ENCODE measurements at regions not wholly inside any gene's neighbourhood (a gene's known extent, or its start where the extent isn't known, plus 50 kb on each side); places are given as distances from the start of the nearest gene placed in this dataset.

DNA sequence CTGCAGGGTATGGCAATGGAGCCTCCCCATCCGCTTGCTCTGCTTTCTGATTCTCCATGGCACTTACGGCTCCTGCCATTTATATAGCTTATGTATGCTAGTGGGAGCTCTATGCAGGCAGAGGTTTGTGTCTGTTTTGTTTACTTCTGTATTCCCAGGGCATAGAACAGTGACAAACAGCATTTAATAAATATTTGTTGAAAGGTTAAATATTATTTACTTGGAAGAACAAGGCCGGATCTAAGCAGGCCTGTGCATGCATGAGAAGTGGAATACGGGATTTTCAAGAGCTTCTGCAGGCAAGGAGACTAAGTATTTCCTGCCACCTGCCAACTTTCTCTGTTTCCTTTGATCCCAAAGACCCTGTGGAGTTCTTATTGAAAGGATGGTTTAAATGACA lies 90.7 kb downstream of the XCL2 start:
- no peak for DNase-seq (ENCODE audit: low spot score in 2 of 2)
- intact Hi-C loops (cut with DNase I; ENCODE audit: low total_unique reads), result no loop called here
- H3K4me3 ChIP-seq (ENCODE audit: low read depth, poor library complexity, severe bottlenecking), result no peak overlapping the region
- TF ChIP-seq POLR2A (IDR thresholded peaks at IDR 0.05), result no peak
- TF ChIP-seq, protein P1, sequence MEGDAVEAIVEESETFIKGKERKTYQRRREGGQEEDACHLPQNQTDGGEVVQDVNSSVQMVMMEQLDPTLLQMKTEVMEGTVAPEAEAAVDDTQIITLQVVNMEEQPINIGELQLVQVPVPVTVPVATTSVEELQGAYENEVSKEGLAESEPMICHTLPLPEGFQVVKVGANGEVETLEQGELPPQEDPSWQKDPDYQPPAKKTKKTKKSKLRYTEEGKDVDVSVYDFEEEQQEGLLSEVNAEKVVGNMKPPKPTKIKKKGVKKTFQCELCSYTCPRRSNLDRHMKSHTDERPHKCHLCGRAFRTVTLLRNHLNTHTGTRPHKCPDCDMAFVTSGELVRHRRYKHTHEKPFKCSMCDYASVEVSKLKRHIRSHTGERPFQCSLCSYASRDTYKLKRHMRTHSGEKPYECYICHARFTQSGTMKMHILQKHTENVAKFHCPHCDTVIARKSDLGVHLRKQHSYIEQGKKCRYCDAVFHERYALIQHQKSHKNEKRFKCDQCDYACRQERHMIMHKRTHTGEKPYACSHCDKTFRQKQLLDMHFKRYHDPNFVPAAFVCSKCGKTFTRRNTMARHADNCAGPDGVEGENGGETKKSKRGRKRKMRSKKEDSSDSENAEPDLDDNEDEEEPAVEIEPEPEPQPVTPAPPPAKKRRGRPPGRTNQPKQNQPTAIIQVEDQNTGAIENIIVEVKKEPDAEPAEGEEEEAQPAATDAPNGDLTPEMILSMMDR (IDR thresholded peaks at IDR 0.05), result no peak
- 76 to 80% methylated on average over 4 of the region's 4 CpGs for WGBS, 2 donors

GRCh38 chr1:168452329-168452728 lies 91.5 kb downstream of the XCL2 start:
- intact Hi-C loops (cut with DNase I; ENCODE audit: low total_unique reads), result no loop called here
- no peak overlapping the region for H3K4me3 ChIP-seq (ENCODE audit: low read depth, poor library complexity, severe bottlenecking)
- TF ChIP-seq, protein P1 (IDR thresholded peaks at IDR 0.05), result no peak
- no peak for TF ChIP-seq POLR2A (IDR thresholded peaks at IDR 0.05)
- 78 to 87% methylated on average over 1 of the region's 1 CpG for WGBS, 2 donors
- DNase-seq (ENCODE audit: low spot score in 2 of 2), result no peak

DNA sequence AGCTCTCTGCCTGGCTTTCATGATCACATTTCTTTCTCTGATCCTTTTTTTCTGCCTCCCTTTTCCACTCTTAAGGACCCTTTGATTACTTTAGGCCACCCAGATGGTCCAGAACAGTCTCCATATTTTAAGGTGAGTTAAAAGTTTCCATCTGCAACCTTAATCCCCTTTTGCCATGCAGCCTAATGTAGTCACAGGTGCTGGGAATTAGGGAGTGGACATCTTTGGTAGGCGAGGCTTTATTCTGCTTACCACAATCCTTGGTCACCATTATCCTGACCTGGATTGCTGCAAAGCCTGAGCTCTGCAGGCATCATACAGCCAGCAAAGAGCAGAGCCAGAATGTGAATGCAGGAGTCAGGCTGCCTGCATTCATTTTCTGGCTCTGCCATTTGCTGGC lies 95.9 kb downstream of the XCL2 start:
- no peak overlapping the region for H3K4me3 ChIP-seq (ENCODE audit: low read depth, poor library complexity, severe bottlenecking)
- intact Hi-C loops (cut with DNase I; ENCODE audit: low total_unique reads), result no loop called here
- no peak for DNase-seq (ENCODE audit: low spot score in 2 of 2)
- TF ChIP-seq, protein P1 (IDR thresholded peaks at IDR 0.05), result no peak
- TF ChIP-seq POLR2A (IDR thresholded peaks at IDR 0.05), result no peak
- WGBS, 2 donors, result 35 to 79% methylated on average over 1 of the region's 1 CpG

DNA sequence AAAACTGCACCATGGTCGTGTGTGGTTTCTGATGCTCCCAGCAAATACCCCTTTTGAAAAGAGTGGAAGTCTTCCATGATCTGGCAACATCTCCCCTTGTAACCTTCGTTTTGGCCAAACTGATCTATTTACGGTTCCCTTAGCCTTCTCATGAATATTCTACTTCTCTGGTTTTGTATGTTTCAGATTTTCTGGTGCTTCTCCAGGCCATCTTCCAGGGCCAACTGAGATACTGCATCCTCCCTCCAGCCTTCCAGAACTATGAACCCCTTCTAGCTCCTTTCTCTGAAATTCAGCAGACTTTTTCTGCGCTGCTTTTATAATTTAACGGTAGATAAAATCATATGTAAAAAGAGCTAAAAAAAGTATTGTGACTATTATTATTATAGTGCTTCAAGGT lies 97.7 kb downstream of the XCL2 start:
- intact Hi-C loops (cut with DNase I; ENCODE audit: low total_unique reads), result no loop called here
- H3K4me3 ChIP-seq (ENCODE audit: low read depth, poor library complexity, severe bottlenecking), result no peak overlapping the region
- TF ChIP-seq, protein P1 (IDR thresholded peaks at IDR 0.05), result no peak
- TF ChIP-seq POLR2A (IDR thresholded peaks at IDR 0.05), result no peak

DNA sequence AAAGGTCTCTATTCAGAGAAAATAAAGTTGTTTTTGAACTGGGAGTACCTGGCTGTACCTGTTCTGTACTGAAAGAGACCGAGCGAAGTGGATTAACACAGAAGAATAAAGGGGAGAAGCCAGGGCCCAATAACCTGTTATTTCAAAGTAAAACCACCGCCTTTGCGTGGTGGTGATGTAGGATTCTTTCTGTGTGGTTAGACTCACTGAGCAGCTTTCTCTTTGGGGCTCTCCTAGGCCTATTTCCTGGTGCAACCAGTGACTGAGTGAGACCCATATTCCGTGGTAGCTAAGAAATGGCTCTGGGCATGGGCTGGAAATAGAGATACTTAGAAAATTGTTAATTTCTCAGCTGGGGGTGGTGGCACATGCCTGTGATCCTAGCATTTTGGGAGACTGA lies 99.9 kb downstream of the XCL2 start:
- no peak overlapping the region for H3K4me3 ChIP-seq (ENCODE audit: low read depth, poor library complexity, severe bottlenecking)
- TF ChIP-seq POLR2A (IDR thresholded peaks at IDR 0.05), result no peak
- TF ChIP-seq, protein P1 (IDR thresholded peaks at IDR 0.05), result no peak
- 68 to 70% methylated on average over 5 of the region's 5 CpGs for WGBS, 2 donors
- intact Hi-C loops (cut with DNase I; ENCODE audit: low total_unique reads), result no loop called here
- DNase-seq (ENCODE audit: low spot score in 2 of 2), result no peak

More for the DNA sequence above, 97.7 kb downstream of the XCL2 start:
- no peak for DNase-seq (ENCODE audit: low spot score in 2 of 2)
- WGBS, 2 donors, result 86 to 87% methylated on average over 5 of the region's 5 CpGs

DNA sequence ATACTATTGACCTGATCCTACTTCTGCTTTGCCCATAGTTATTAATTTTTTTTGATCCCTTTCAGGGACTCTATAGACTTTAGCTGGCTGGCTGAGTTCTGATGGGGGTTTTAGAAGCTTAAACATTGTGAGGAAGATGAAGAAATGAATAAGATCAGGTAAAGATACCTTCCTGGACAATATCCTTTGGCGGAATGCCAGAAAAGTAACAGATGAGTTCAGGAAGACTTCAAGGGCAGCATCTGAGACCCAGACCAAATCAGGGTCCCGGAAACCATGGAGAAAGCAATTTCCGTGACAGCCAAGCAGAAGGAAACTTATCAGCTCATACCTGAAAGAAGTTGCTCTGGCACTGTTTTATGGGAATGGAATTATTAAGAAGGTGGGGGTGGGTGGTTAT lies 100.4 kb downstream of the XCL2 start:
- WGBS, 2 donors, result 86 to 96% methylated on average over 3 of the region's 3 CpGs
- TF ChIP-seq, protein P1 (IDR thresholded peaks at IDR 0.05), result no peak
- TF ChIP-seq POLR2A (IDR thresholded peaks at IDR 0.05), result no peak
- no peak for DNase-seq (ENCODE audit: low spot score in 2 of 2)
- no peak overlapping the region for H3K4me3 ChIP-seq (ENCODE audit: low read depth, poor library complexity, severe bottlenecking)
- intact Hi-C loops (cut with DNase I; ENCODE audit: low total_unique reads), result no loop called here
